Fibroblast of the aortic adventitia (primary cell): ENCODE measurements at regions not wholly inside any gene's neighbourhood (a gene's known extent, or its start where the extent isn't known, plus 50 kb on each side); places are given as distances from the start of the nearest gene placed in this dataset.
"Not testable (repeated sequence)": the region's sequence is repeated elsewhere in the genome, so short reads cannot be mapped to it uniquely, and the experiment has no call there.

Experiments used
- DNase-seq: peaks from one replicate; pipeline ENCODE4 v3.0.0-alpha.2; 2010; ENCODE audit warnings: low read depth
- H3K4me3 ChIP-seq: 2 replicates; pipeline ENCODE4 v1.5.1; 2011; ENCODE audit warnings: low read depth, mild to moderate bottlenecking, control low read depth, low read length, moderate library complexity
- TF ChIP-seq, protein P1 (sequence below): IDR thresholded peaks from 2 replicates; pipeline ENCODE4 v1.5.1; 2011; ENCODE audit warnings: mild to moderate bottlenecking, low read length, control low read depth, inconsistent platforms; ENCODE audit not compliant: insufficient read depth

DNA sequence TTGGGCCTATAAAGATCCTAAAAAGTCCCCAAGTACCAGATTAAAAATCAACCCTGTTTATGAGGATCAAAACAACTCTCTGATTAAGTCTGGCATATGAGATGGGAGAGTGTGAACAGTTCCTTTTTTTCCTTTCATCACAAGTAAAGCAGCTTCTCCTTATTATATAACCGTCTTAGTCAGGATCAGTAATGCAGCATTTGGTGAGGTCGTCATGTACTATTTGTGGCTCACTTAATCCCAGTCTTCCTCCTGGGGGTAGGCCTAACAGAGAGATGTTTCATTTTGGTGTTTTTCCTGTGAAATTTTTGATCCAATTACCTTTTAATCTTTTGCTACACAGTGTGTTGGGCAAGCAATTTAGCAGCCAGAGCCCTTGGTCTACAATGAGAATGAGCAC is 333.1 kb upstream of the KCNMB2 start:
- TF ChIP-seq, protein P1, sequence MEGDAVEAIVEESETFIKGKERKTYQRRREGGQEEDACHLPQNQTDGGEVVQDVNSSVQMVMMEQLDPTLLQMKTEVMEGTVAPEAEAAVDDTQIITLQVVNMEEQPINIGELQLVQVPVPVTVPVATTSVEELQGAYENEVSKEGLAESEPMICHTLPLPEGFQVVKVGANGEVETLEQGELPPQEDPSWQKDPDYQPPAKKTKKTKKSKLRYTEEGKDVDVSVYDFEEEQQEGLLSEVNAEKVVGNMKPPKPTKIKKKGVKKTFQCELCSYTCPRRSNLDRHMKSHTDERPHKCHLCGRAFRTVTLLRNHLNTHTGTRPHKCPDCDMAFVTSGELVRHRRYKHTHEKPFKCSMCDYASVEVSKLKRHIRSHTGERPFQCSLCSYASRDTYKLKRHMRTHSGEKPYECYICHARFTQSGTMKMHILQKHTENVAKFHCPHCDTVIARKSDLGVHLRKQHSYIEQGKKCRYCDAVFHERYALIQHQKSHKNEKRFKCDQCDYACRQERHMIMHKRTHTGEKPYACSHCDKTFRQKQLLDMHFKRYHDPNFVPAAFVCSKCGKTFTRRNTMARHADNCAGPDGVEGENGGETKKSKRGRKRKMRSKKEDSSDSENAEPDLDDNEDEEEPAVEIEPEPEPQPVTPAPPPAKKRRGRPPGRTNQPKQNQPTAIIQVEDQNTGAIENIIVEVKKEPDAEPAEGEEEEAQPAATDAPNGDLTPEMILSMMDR: no peak
- DNase-seq: peak; percentile 54
- H3K4me3 ChIP-seq: no peak overlapping the region

DNA sequence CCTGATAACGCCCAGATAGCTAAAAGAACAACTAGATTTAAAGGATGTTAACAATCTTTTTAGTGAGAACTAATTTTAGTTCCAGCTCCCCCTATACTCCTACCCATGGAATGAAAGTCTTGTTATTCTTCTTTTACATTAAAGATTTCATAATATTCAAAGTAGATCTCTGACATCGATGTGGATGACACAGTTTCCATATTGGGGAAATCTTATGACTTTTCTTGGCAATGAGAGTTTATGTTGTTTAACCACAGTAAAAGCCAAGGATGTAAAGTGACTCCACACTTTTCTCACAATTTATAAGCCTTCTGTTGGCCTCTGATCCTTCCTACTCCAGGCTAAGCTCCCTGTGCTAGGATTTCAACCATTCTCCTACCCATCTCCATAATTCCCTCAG is 332.6 kb upstream of the KCNMB2 start:
- peak; percentile 53 for DNase-seq
- TF ChIP-seq, protein P1: no peak
- H3K4me3 ChIP-seq: no peak overlapping the region

DNA sequence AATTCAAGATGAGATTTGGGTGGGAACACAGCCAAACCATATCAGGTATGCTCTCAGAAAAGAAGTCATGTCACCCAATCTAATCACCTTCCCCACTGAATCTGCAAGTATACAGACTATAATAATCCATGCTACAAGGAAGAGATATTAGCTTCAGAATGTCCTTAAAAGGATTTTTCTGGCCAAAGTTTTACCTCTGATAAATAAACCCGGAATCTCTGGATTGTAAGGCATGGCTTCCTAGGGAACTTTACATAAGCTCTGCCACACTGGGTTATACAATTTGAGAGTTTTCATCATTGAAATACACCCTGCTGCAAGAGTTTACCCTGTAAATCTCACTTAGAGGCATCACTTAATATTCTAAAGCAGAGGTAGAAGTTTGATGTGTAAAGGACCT is 330.5 kb upstream of the KCNMB2 start:
- DNase-seq: peak; percentile 63
- TF ChIP-seq, protein P1: no peak
- H3K4me3 ChIP-seq: no peak overlapping the region

- no peak for DNase-seq
- TF ChIP-seq, protein P1: no peak
Observed at GRCh38 chr3:178206521-178206920, 329.7 kb upstream of the KCNMB2 start.

GRCh38 chr3:178207161-178207560 is 329.1 kb upstream of the KCNMB2 start:
- not testable (repeated sequence) for H3K4me3 ChIP-seq, DNase-seq

More at GRCh38 chr3:178206521-178206920, 329.7 kb upstream of the KCNMB2 start:
- H3K4me3 ChIP-seq: no peak overlapping the region

- DNase-seq, H3K4me3 ChIP-seq: not testable (repeated sequence)
Observed at GRCh38 chr3:178207627-178208026, 328.6 kb upstream of the KCNMB2 start.

- DNase-seq, H3K4me3 ChIP-seq: not testable (repeated sequence)
Observed at GRCh38 chr3:178209116-178209515, 327.1 kb upstream of the KCNMB2 start.

DNA sequence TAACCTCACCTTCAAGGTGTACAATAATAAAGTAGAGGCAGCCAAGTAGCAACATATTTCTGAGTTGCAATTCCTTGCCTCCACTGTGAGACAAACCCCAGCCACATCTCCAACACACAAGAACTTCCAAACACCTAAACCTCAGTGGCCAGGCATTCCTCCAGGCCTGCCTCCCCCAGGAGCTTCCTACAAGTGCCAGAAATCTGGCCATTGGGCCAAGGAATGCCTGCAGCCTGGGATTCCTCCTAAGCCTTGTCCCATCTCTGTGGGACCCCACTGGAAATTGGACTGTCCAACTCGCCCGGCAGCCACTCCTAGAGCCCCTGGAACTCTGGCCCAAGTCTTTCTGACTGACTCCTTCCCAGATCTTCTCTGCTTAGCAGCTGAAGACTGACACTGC is 326.6 kb upstream of the KCNMB2 start:
- not testable (repeated sequence) for H3K4me3 ChIP-seq, DNase-seq

DNA sequence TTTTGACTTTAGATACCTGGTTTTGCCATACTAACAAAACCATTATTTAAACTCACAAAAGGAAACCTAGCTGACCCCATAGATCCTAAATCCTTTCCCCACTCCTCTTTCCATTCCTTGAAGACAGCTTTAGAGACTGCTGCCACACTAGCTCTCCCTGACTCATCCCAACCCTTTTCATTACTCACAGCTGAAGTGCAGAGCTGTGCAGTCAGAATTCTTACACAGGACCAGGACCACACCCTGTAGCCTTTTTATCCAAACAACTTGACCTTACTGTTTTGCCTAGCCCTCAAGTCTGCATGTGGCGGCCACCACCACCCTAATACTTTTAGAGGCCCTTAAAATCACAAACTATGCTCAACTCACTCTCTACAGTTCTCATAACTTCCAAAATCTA is 325.1 kb upstream of the KCNMB2 start:
- peak; percentile 35 for DNase-seq
- not testable (repeated sequence) for H3K4me3 ChIP-seq

GRCh38 chr3:178217479-178217878 is 318.8 kb upstream of the KCNMB2 start:
- no peak for DNase-seq
- TF ChIP-seq, protein P1: no peak
- no peak overlapping the region for H3K4me3 ChIP-seq
